ENCODE measurements at regions not wholly inside any gene's neighbourhood (a gene's known extent, or its start where the extent isn't known, plus 50 kb on each side); places are given as distances from the start of the nearest gene placed in this dataset.
A peak's percentile ranks its signal among the peaks of the same experiment; 100 is the strongest.
"Not testable (repeated sequence)": the region's sequence is repeated elsewhere in the genome, so short reads cannot be mapped to it uniquely, and the experiment has no call there.

GRCh38 chr22:22968366-22968765, 80.8 kb downstream of the IGLL5 start:
- ChIA-PET CTCF (interaction anchor here (1.5 kb wide), 1 partner anchor 9 kb away, joined by 16 read pairs; no protein-coding TSS in a partner anchor), POLR2A (no interaction called here)
- H3K4me1 Mint-ChIP-seq (ENCODE audit: insufficient read depth, unreplicated experiment): no peaks in the 10 kb centered on the region
- BruUV-seq (replicated peaks): no TSS peak
- no peaks in the 10 kb centered on the region for H3K9me3 Mint-ChIP-seq (ENCODE audit: unreplicated experiment)
- H3K4me3 Mint-ChIP-seq (ENCODE audit: unreplicated experiment): no peak overlapping the region
- H3K27ac Mint-ChIP-seq (ENCODE audit: low read depth, unreplicated experiment): no peak overlapping the region
- intact Hi-C loops (cut with micrococcal nuclease): no loop called here
- DNase-seq (ENCODE audit: unreplicated experiment): peak; percentile 47
- TF ChIP-seq CTCF (IDR thresholded peaks at IDR 0.05; ENCODE audit: unreplicated experiment): no peak
- no peaks in the 10 kb centered on the region for H3K36me3 Mint-ChIP-seq (ENCODE audit: insufficient read depth, unreplicated experiment)
- peaks cover 71% of the 10 kb centered on the region for H3K27me3 Mint-ChIP-seq (ENCODE audit: insufficient read depth, unreplicated experiment)

GRCh38 chr22:22972605-22973004, 85.0 kb downstream of the IGLL5 start:
- H3K4me3 Mint-ChIP-seq (ENCODE audit: unreplicated experiment); BruUV-seq (replicated peaks); H3K36me3 Mint-ChIP-seq (ENCODE audit: insufficient read depth, unreplicated experiment); DNase-seq (ENCODE audit: unreplicated experiment); CTCF ChIA-PET; POLR2A ChIA-PET; H3K4me1 Mint-ChIP-seq (ENCODE audit: insufficient read depth, unreplicated experiment); H3K27ac Mint-ChIP-seq (ENCODE audit: low read depth, unreplicated experiment); H3K9me3 Mint-ChIP-seq (ENCODE audit: unreplicated experiment); intact Hi-C loops (cut with micrococcal nuclease): not testable (repeated sequence)
- peaks cover 79% of the 10 kb centered on the region for H3K27me3 Mint-ChIP-seq (ENCODE audit: insufficient read depth, unreplicated experiment)

- H3K36me3 Mint-ChIP-seq (ENCODE audit: insufficient read depth, unreplicated experiment): no peaks in the 10 kb centered on the region
- H3K4me1 Mint-ChIP-seq (ENCODE audit: insufficient read depth, unreplicated experiment): no peaks in the 10 kb centered on the region
- no peak overlapping the region for H3K27ac Mint-ChIP-seq (ENCODE audit: low read depth, unreplicated experiment)
- DNase-seq (ENCODE audit: unreplicated experiment): no peak
- intact Hi-C loops (cut with micrococcal nuclease): no loop called here
- H3K9me3 Mint-ChIP-seq (ENCODE audit: unreplicated experiment): no peaks in the 10 kb centered on the region
- POLR2A ChIA-PET: no interaction called here
- no peak for TF ChIP-seq CTCF (IDR thresholded peaks at IDR 0.05; ENCODE audit: unreplicated experiment)
- H3K4me3 Mint-ChIP-seq (ENCODE audit: unreplicated experiment): no peak overlapping the region
- no TSS peak for BruUV-seq (replicated peaks)
- CTCF ChIA-PET: interaction anchor here (1.7 kb wide), 1 partner anchor 17 kb away, joined by 6 read pairs; no protein-coding TSS in a partner anchor
- H3K27me3 Mint-ChIP-seq (ENCODE audit: insufficient read depth, unreplicated experiment): peaks cover 72% of the 10 kb centered on the region
Measured at GRCh38 chr22:22973336-22973735, 85.7 kb downstream of the IGLL5 start.

GRCh38 chr22:22974156-22974555, 86.5 kb downstream of the IGLL5 start:
- no peak for DNase-seq (ENCODE audit: unreplicated experiment)
- peaks cover 64% of the 10 kb centered on the region for H3K27me3 Mint-ChIP-seq (ENCODE audit: insufficient read depth, unreplicated experiment)
- no peaks in the 10 kb centered on the region for H3K9me3 Mint-ChIP-seq (ENCODE audit: unreplicated experiment)
- no peak overlapping the region for H3K4me3 Mint-ChIP-seq (ENCODE audit: unreplicated experiment)
- TF ChIP-seq CTCF (IDR thresholded peaks at IDR 0.05; ENCODE audit: unreplicated experiment): no peak
- H3K27ac Mint-ChIP-seq (ENCODE audit: low read depth, unreplicated experiment): no peak overlapping the region
- intact Hi-C loops (cut with micrococcal nuclease): no loop called here
- POLR2A ChIA-PET: no interaction called here
- H3K4me1 Mint-ChIP-seq (ENCODE audit: insufficient read depth, unreplicated experiment): no peaks in the 10 kb centered on the region
- BruUV-seq (replicated peaks): no TSS peak
- CTCF ChIA-PET: interaction anchor here (0.6 to 1.8 kb wide), 5 partner anchors 14 to 510 kb away, joined by 3 to 10 read pairs (median 5); no protein-coding TSS in a partner anchor
- H3K36me3 Mint-ChIP-seq (ENCODE audit: insufficient read depth, unreplicated experiment): no peaks in the 10 kb centered on the region
